ENCODE measurements at regions not wholly inside any gene's neighbourhood (a gene's known extent, or its start where the extent isn't known, plus 50 kb on each side); places are given as distances from the start of the nearest gene placed in this dataset.

DNA sequence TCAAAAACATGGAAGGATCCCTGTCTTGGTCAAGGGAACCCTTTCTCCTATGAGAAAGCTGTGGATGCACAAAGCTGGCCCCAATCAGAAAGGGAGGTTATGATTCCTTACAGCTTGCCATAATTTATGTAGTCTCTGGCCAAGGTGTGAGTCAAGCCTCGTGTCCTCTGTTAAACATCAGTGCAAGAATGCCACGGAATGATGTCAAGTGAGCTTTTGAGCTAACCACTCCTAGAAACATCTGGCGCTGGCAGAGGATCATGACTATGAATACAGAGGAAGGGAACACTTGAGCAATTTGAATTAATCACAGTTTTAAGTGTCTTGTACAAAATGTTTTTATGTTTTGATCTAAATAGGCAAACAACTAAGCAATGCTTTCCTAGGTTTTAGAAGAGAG lies 51.5 kb upstream of the RAP2C start:
- TF ChIP-seq, protein P1, sequence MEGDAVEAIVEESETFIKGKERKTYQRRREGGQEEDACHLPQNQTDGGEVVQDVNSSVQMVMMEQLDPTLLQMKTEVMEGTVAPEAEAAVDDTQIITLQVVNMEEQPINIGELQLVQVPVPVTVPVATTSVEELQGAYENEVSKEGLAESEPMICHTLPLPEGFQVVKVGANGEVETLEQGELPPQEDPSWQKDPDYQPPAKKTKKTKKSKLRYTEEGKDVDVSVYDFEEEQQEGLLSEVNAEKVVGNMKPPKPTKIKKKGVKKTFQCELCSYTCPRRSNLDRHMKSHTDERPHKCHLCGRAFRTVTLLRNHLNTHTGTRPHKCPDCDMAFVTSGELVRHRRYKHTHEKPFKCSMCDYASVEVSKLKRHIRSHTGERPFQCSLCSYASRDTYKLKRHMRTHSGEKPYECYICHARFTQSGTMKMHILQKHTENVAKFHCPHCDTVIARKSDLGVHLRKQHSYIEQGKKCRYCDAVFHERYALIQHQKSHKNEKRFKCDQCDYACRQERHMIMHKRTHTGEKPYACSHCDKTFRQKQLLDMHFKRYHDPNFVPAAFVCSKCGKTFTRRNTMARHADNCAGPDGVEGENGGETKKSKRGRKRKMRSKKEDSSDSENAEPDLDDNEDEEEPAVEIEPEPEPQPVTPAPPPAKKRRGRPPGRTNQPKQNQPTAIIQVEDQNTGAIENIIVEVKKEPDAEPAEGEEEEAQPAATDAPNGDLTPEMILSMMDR (conservative IDR thresholded peaks at IDR 0.05; ENCODE audit: low read length), result no peak
- TF ChIP-seq EZH2phosphoT487 (IDR thresholded peaks at IDR 0.05; ENCODE audit: borderline replicate concordance), result no peak

Measured in Loucy (cell line).